A549 (cell line): ENCODE measurements at regions not wholly inside any gene's neighbourhood (a gene's known extent, or its start where the extent isn't known, plus 50 kb on each side); places are given as distances from the start of the nearest gene placed in this dataset.
"Not testable (repeated sequence)": the region's sequence is repeated elsewhere in the genome, so short reads cannot be mapped to it uniquely, and the experiment has no call there.

Source experiments
- ATAC-seq, 2 experiments: fragments of 200-7000 bp in 1 of 2; fragments of >200 bp in 1 of 2; cut with Nextera tagmentation in 1 of 2; cut with Tn5 transposase in 1 of 2; 3 replicates each; pipeline versions ENCODE4 v1.8.0 to v1.9.1; 2018 to 2020; ENCODE audit warnings: mild to moderate bottlenecking in 1 of 2, moderate library complexity in 1 of 2
- CTCF ChIA-PET: fragments of 300-600 bp; sonication (Branson Sonifier 250); formaldehyde crosslinking; extraction: SDS; loops from one replicate; lab custom pipeline; 2021; ENCODE audit warnings: antibody characterized with exemption, inconsistent platforms; lab: Yijun Ruan, JAX
- POLR2A ChIA-PET: fragments of 350-600 bp; formaldehyde crosslinking; extraction: SDS; loops from one replicate; lab custom pipeline; 2021; ENCODE audit warnings: antibody characterized with exemption, inconsistent platforms; lab: Yijun Ruan, JAX
- DNase-seq, 2 experiments: peaks; one replicate each; pipeline versions ENCODE4 v3.0.0 to v3.0.0-alpha.2; 2011 to 2016; ENCODE audit warnings: low read depth in 1 of 2, low spot score in 1 of 2
- FAIRE-seq: peaks from 2 replicates; lab custom pipeline; 2011; peaks lifted over from hg19 to GRCh38; lab: Jason Lieb, UNC
- H3K27ac ChIP-seq, 2 experiments: fragments of >200 bp; sonication (Bioruptor Twin); formaldehyde crosslinking; 3 replicates each; pipeline ENCODE4 v1.5.1; 2016 to 2017
- H3K4me1 ChIP-seq: fragments of >200 bp; sonication (Bioruptor Twin); formaldehyde crosslinking; 3 replicates; pipeline ENCODE4 v1.6.1; 2016
- H3K4me2 ChIP-seq: fragments of >200 bp; sonication (Bioruptor Twin); formaldehyde crosslinking; 3 replicates; pipeline ENCODE4 v1.6.1; 2016
- H3K4me3 ChIP-seq: fragments of >200 bp; sonication (Bioruptor Twin); formaldehyde crosslinking; 3 replicates; pipeline ENCODE4 v1.5.1; 2016
- H3K9me3 ChIP-seq: fragments of >200 bp; sonication (Bioruptor Twin); formaldehyde crosslinking; 3 replicates; pipeline ENCODE4 v1.6.1; 2016
- ATOH8 ChIP-seq: fragments of 250-450 bp; sonication (Bioruptor Pico); IDR thresholded peaks from 2 replicates; pipeline ENCODE4 v1.5.0; 2020; ENCODE audit warnings: low read depth, mild to moderate bottlenecking, moderate library complexity
- CHD4 ChIP-seq: fragments of 200-600 bp; sonication (generic); IDR thresholded peaks from 2 replicates; pipeline ENCODE4 v1.6.1; 2016; ENCODE audit warnings: antibody characterized with exemption, mild to moderate bottlenecking, borderline replicate concordance
- MAFK ChIP-seq: fragments of 450-650 bp; IDR thresholded peaks from 2 replicates; pipeline ENCODE4 v1.6.1; 2014; ENCODE audit not compliant: partially characterized antibody
- NPAS2 ChIP-seq: fragments of 250-450 bp; sonication (Bioruptor Pico); IDR thresholded peaks from 2 replicates; pipeline ENCODE4 v1.8.0; 2022; ENCODE audit warnings: mild to moderate bottlenecking, moderate library complexity, borderline replicate concordance
- TFCP2L1 ChIP-seq: fragments of 250-450 bp; sonication (Bioruptor Pico); IDR thresholded peaks from 2 replicates; pipeline ENCODE4 v1.5.0; 2021; ENCODE audit warnings: mild to moderate bottlenecking
- USF2 ChIP-seq: fragments of 450-650 bp; IDR thresholded peaks from 2 replicates; pipeline ENCODE4 v1.6.1; 2014; ENCODE audit warnings: antibody characterized with exemption
- ZC3H11A ChIP-seq: fragments of 450-650 bp; IDR thresholded peaks from 2 replicates; pipeline ENCODE4 v1.6.1; 2014; ENCODE audit warnings: antibody characterized with exemption, mild to moderate bottlenecking
- WGBS: methylation state at CpG from one replicate; pipeline ENCODE4 v1.1.6; 2017; ENCODE audit errors: missing lambda C conversion rate; 5-methylcytosine and 5-hydroxymethylcytosine counted together

- CTCF ChIA-PET, POLR2A ChIA-PET, H3K9me3 ChIP-seq, H3K4me2 ChIP-seq, H3K27ac ChIP-seq, DNase-seq, H3K4me3 ChIP-seq, FAIRE-seq, H3K4me1 ChIP-seq, ATAC-seq: not testable (repeated sequence)
- peak; percentile 88 for TF ChIP-seq MAFK
- 16% methylated on average over 6 of the region's 6 CpGs for WGBS
Observed at GRCh38 chrX:79827611-79828010, 186.9 kb upstream of the TBX22 start.

- DNase-seq, CTCF ChIA-PET, H3K4me3 ChIP-seq, POLR2A ChIA-PET, H3K4me1 ChIP-seq, H3K4me2 ChIP-seq, H3K9me3 ChIP-seq, ATAC-seq, FAIRE-seq, H3K27ac ChIP-seq: not testable (repeated sequence)
- 5% methylated on average over 2 of the region's 2 CpGs for WGBS
Observed at GRCh38 chrX:79850114-79850513, 164.4 kb upstream of the TBX22 start.

GRCh38 chrX:79854469-79854868 is 160.1 kb upstream of the TBX22 start:
- Histone ChIP-seq H3K4me3 (no peak overlapping the region), H3K9me3 (no peaks in the 10 kb centered on the region), H3K27ac (no peak overlapping the region), H3K4me2 (no peak overlapping the region), H3K4me1 (no peaks in the 10 kb centered on the region)
- ChIA-PET CTCF (no interaction called here), POLR2A (no interaction called here)
- DNase-seq (no peak), FAIRE-seq (no peak)
- TF ChIP-seq TFCP2L1 (CRISPR knock-in tag), result no peak
- no peak for TF ChIP-seq ATOH8 (CRISPR knock-in tag)
- 0 out of 2 replicates have a peak, but pooled peaks have one; percentile 16 for TF ChIP-seq USF2
- no peak for TF ChIP-seq NPAS2 (CRISPR knock-in tag)
- no peak for TF ChIP-seq ZC3H11A
- no peak for TF ChIP-seq CHD4
- TF ChIP-seq, all 56 proteins: peak for 1
- WGBS, result 0% methylated on average over 1 of the region's 1 CpG
- no peak for ATAC-seq
